HG02981 (cell line): ENCODE measurements at regions not wholly inside any gene's neighbourhood (a gene's known extent, or its start where the extent isn't known, plus 50 kb on each side); places are given as distances from the start of the nearest gene placed in this dataset.
"Not testable (repeated sequence)": the region's sequence is repeated elsewhere in the genome, so short reads cannot be mapped to it uniquely, and the experiment has no call there.

Experiments used
- ATAC-seq: cut with Tn5 transposase; IDR thresholded peaks from one replicate; pipeline ENCODE4 v1.9.1; 2021; ENCODE audit warnings: mild to moderate bottlenecking, moderate library complexity; ENCODE audit not compliant: unreplicated experiment

GRCh38 chr16:88328313-88328980 is 54.3 kb upstream of the ZNF469 start:
- no peak for ATAC-seq

GRCh38 chr16:88329726-88330700 is 52.7 kb upstream of the ZNF469 start:
- no peak for ATAC-seq

DNA sequence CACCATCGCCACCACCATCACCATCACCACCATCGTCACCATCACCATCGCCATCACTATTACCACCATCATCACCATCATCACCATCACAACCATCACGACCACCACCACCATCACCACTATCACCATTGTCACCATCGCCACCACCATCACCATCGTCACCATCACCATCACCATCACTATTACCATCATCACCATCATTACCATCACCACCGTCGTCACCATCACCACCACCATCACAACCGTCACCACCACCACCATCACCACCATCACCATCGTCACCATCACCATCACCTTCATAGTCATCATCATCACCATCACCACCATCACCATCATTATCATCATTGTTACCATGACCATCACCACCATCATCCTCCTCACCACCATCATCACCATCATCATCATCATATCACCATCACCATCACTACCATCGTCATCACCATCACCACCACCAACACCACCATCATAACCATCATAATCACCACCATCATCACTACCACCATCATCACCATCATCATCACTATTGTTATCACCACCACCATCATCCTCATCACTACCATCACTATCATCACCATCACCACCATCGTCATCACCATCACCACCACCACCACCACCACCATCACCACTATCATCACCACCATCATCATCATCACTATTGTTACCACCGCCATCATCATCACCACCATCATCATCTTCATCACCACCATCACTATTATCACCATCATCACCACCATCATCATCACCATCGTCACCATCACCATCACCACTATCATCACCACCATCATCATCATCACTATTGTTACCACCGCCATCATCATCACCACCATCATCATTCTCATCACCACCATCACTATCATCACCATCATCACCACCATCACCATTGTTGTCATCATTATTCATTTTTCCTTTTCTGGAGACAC is 51.5 kb upstream of the ZNF469 start:
- no peak for ATAC-seq

DNA sequence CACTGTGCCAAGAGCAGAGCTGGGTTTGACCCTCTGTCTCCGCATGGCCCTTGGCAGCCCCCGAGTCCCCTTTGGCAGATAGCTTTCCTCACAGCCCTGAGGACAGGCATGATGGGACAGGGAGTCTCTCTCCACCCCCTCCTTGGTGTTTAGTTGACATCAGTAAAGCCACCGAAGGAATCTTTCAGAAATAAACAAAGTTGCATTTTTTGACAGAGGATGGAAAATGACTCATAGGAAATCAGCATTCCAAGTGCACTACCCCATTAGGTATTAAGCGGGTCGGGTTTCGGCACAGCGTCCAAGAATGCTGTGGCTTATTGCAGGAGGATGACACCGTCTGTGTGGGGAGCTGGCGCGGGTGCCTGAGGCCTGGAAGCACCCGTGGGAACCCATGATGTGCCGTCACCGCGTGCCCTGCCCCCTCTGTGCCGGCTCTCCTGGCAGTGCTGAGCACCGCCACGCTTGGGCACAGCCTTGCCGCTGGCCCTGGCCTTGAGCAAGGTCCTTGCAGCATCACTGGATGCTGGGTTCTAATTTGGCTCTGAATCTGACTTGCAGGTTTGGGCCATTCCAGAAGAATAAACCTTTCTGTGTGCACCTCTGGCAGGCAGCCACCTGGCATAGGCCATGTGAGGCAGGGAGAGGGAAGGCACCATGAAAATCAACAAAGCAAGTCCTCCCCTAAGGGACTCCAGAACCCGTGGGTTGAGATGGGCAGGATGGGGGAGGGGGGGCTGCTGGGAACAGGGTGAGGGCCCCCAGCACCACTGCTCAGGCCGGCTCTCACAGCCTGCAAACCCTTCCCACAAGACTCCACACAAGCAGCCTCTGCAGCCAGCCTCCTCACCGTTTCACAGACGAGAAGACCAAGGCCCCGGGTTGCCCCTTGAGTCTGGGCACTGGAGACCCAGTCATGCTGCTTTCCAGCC is 50.5 kb upstream of the ZNF469 start:
- ATAC-seq, result no peak

DNA sequence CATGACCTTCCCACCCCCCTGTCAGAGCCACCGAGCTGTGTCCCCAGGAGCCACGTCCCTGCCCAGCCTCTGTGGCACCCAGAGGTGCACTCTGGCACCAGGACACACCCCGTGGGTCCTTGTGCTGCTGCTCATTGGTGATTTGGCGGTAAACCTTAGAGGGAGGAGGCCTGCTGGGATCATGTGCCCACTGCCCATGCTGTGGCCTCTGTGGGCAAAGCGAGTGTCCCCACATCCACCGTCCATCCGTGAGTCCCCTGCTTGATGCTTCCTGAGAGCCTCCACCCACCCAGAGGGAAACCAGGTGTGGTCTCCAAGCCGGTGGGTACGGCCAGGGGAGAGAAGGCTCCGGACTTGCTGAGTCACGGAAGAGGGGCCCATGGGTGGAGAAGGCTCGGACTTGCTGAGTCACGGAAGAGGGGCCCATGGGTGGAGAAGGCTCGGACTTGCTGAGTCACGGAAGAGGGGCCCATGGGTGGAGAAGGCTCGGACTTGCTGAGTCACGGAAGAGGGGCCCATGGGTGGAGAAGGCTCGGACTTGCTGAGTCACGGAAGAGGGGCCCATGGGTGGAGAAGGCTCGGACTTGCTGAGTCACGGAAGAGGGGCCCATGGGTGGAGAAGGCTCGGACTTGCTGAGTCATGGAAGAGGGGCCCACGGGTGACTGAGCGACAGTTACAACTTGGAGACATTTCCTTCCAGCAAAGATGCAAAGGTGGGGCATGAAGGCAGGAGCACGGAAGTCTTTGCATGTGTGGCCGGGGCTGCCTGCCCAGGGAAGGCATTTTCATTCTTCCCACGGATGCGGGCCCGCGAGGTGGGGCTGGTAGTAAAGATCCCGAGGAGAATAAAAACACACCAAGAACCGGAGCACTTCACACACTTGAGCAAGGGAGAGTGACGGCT is 49.6 kb upstream of the ZNF469 start:
- not testable (repeated sequence) for ATAC-seq
